ENCODE measurements at regions not wholly inside any gene's neighbourhood (a gene's known extent, or its start where the extent isn't known, plus 50 kb on each side); places are given as distances from the start of the nearest gene placed in this dataset.
"Not testable (repeated sequence)": the region's sequence is repeated elsewhere in the genome, so short reads cannot be mapped to it uniquely, and the experiment has no call there.

- no peak for DNase-seq
Observed at GRCh38 chr12:126912111-126912510, 1354.9 kb upstream of the TMEM132C start.

- no peak for DNase-seq
Observed at GRCh38 chr12:126914170-126914793, 1352.7 kb upstream of the TMEM132C start.

GRCh38 chr12:126915309-126915708 lies 1351.7 kb upstream of the TMEM132C start:
- no peak for DNase-seq

GRCh38 chr12:126926023-126926594 lies 1340.9 kb upstream of the TMEM132C start:
- DNase-seq, result no peak

GRCh38 chr12:126930234-126930633 lies 1336.7 kb upstream of the TMEM132C start:
- DNase-seq, result no peak

- no peak for DNase-seq
Observed at GRCh38 chr12:126932156-126932555, 1334.8 kb upstream of the TMEM132C start.

- no peak for DNase-seq
Observed at GRCh38 chr12:126935435-126935834, 1331.5 kb upstream of the TMEM132C start.

- DNase-seq, result peak; percentile 7 to 84 (median 48)
Observed at GRCh38 chr12:126936181-126936851, 1330.7 kb upstream of the TMEM132C start.

- no peak for DNase-seq
Observed at GRCh38 chr12:126937431-126937830, 1329.5 kb upstream of the TMEM132C start.

GRCh38 chr12:126944684-126945083 lies 1322.3 kb upstream of the TMEM132C start:
- no peak for DNase-seq

- DNase-seq, result not testable (repeated sequence)
Observed at GRCh38 chr12:126946958-126947357, 1320.0 kb upstream of the TMEM132C start.

- DNase-seq, result no peak
Observed at GRCh38 chr12:126949558-126949957, 1317.4 kb upstream of the TMEM132C start.

- no peak for DNase-seq
Observed at GRCh38 chr12:126950266-126950665, 1316.7 kb upstream of the TMEM132C start.

- DNase-seq, result no peak
Observed at GRCh38 chr12:126952096-126953007, 1314.6 kb upstream of the TMEM132C start.

GRCh38 chr12:126953365-126953889 lies 1313.5 kb upstream of the TMEM132C start:
- DNase-seq, result no peak

GRCh38 chr12:126960221-126960620 lies 1306.7 kb upstream of the TMEM132C start:
- DNase-seq, result no peak

GRCh38 chr12:126960709-126961108 lies 1306.3 kb upstream of the TMEM132C start:
- DNase-seq, result no peak

GRCh38 chr12:126963825-126964224 lies 1303.1 kb upstream of the TMEM132C start:
- DNase-seq, result no peak

- DNase-seq, result no peak
Observed at GRCh38 chr12:126966498-126966897, 1300.5 kb upstream of the TMEM132C start.

GRCh38 chr12:126967152-126967551 lies 1299.8 kb upstream of the TMEM132C start:
- no peak for DNase-seq

GRCh38 chr12:126974779-126975178 lies 1292.2 kb upstream of the TMEM132C start:
- DNase-seq, result peak in 3 of 58 donors; percentile 2 to 3 (median 2)
